RWPE2 (cell line): ENCODE measurements at regions not wholly inside any gene's neighbourhood (a gene's known extent, or its start where the extent isn't known, plus 50 kb on each side); places are given as distances from the start of the nearest gene placed in this dataset.
A peak's percentile ranks its signal among the peaks of the same experiment; 100 is the strongest.

Experiments
- ATAC-seq: fragments of 200-7000 bp; cut with Tn5 transposase; 3 replicates; pipeline ENCODE4 v1.9.1; 2021; ENCODE audit warnings: low read depth
- DNase-seq: peaks from one replicate; pipeline ENCODE4 v3.0.0-alpha.2; 2020; ENCODE audit warnings: low spot score
- H3K27ac ChIP-seq: fragments of 450-650 bp; 2 replicates; pipeline ENCODE4 v1.5.1; 2017; ENCODE audit warnings: mild to moderate bottlenecking; ENCODE audit not compliant: poor library complexity, severe bottlenecking
- H3K27me3 ChIP-seq: fragments of 250-450 bp; sonication (Bioruptor Pico); 2 replicates; pipeline ENCODE4 v1.5.1; 2021; ENCODE audit warnings: mild to moderate bottlenecking, moderate library complexity; ENCODE audit not compliant: insufficient read depth, poor library complexity, severe bottlenecking
- H3K36me3 ChIP-seq: fragments of 250-450 bp; sonication (Bioruptor Pico); 2 replicates; pipeline ENCODE4 v1.5.1; 2020; ENCODE audit warnings: low read depth, mild to moderate bottlenecking, moderate library complexity
- H3K4me1 ChIP-seq: fragments of 250-450 bp; sonication (Bioruptor Pico); 2 replicates; pipeline ENCODE4 v1.5.1; 2021; ENCODE audit warnings: mild to moderate bottlenecking, moderate library complexity; ENCODE audit not compliant: insufficient read depth, poor library complexity, severe bottlenecking
- H3K4me3 ChIP-seq: fragments of 250-450 bp; sonication (Bioruptor Pico); 2 replicates; pipeline ENCODE4 v1.5.1; 2021; ENCODE audit warnings: mild to moderate bottlenecking, moderate library complexity; ENCODE audit not compliant: severe bottlenecking
- H3K9me3 ChIP-seq: fragments of 250-450 bp; sonication (Bioruptor Pico); 2 replicates; pipeline ENCODE4 v1.5.1; 2021; ENCODE audit warnings: mild to moderate bottlenecking, moderate library complexity; ENCODE audit not compliant: severe bottlenecking
- CTCF ChIP-seq: fragments of 450-650 bp; IDR thresholded peaks from one replicate; pipeline ENCODE4 v1.5.1; 2017; ENCODE audit warnings: mild to moderate bottlenecking, moderate library complexity; ENCODE audit not compliant: poor library complexity, severe bottlenecking

DNA sequence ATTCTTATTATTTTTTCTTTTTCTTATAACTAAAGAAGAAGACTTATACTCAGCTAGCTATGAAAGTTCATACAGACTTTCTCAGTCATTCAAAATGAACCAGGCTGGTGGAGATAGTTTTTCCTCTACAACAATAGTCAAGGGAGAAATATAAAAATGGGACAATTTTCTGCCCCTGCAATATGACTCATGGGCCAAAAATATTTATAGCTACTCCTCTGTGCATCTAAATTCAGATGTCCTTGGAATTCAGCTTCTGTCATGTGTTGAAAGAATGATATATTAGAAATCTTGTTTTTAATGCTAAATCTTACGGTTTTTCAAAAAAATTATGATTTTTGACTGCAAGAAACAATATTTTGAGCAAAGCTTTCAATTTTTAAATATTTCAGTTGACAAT is 237.2 kb upstream of the SYT10 start:
- no peaks in the 10 kb centered on the region for H3K4me1 ChIP-seq
- H3K36me3 ChIP-seq: no peaks in the 10 kb centered on the region
- ATAC-seq (no peak), DNase-seq (no peak)
- no peak for TF ChIP-seq CTCF
- peaks cover 2% of the 10 kb centered on the region for H3K27me3 ChIP-seq
- no peak overlapping the region for H3K27ac ChIP-seq
- H3K9me3 ChIP-seq: no peaks in the 10 kb centered on the region
- no peak overlapping the region for H3K4me3 ChIP-seq

DNA sequence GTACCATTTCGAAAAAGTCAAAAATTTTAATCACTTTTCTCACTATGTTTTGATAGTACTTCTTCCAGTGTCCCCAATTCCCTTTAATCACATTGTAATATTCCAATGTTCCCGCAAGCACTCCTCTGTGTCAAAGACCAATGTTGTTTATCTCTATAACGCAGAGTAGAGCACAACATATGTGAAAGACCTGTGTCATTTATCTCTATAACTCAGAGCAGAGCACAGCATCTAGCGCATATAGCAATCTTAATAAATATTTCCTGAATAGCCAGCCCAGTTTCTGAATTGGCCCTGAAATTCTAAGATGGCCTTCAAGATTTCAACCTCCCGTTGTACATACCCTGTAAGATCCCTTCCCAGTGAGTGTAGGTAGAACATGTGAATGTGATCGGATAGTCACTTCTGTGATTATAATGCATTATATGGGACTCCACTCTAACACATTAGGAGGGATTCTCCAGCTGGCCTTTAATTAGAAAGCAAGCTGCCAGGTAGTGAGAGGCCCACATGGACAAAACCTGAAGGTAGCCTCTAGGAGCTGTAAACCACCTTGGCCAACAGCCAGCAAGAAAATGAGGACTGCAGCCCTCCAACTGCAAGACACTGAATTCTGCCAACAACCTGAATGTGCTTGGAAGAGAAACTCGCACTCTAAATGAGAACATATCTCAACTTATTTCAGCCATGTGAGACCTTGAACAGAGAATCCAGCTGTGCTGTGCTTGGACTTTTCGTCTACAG is 238.8 kb upstream of the SYT10 start:
- Histone ChIP-seq H3K9me3 (no peaks in the 10 kb centered on the region), H3K27me3 (peaks cover 2% of the 10 kb centered on the region), H3K4me1 (no peaks in the 10 kb centered on the region), H3K36me3 (no peaks in the 10 kb centered on the region), H3K4me3 (no peak overlapping the region), H3K27ac (no peak overlapping the region)
- DNase-seq (no peak), ATAC-seq (no peak)
- no peak for TF ChIP-seq CTCF

DNA sequence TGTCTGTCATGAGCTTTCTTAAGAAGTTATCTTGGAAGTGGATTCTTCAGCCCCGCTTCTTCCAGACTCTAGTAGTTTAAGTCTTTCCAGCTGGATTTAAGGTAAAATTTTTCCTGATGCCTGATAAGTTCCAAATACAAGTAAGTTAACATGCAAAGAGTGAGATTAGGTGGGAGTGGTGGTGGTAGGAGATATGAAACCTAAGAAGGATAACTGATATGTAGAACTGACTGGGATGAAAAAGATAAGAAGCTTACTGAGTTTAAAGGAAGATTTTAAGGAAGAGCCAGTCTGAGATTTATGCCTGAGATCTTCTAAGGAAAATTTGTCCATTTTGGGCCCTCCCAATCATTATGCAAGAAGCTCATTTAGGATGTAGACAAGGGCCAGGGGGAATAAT is 250.9 kb upstream of the SYT10 start:
- TF ChIP-seq CTCF: no peak
- ATAC-seq (no peak), DNase-seq (no peak)
- no peaks in the 10 kb centered on the region for H3K4me1 ChIP-seq
- H3K36me3 ChIP-seq: no peaks in the 10 kb centered on the region
- no peak overlapping the region for H3K4me3 ChIP-seq
- H3K9me3 ChIP-seq: no peaks in the 10 kb centered on the region
- no peaks in the 10 kb centered on the region for H3K27me3 ChIP-seq
- H3K27ac ChIP-seq: no peak overlapping the region

DNA sequence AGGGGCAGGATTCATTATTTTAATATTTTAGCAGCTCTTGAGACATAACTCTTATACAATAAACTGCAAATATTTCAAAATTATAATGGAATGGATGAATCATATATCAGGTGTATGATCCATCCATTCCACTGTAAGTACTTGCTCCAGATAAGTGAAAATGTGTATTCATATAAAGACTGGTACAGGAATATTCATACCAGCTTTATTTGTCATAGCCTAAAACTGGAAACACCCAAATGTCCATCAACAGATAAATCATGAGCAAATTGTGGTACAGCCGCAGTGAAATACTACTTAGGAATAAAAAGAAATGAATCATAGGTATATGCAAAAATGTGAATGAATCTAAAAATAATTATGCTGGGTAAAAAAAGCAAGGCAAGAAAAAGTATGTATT is 263.6 kb upstream of the SYT10 start:
- H3K4me1 ChIP-seq: no peaks in the 10 kb centered on the region
- H3K27ac ChIP-seq: no peak overlapping the region
- TF ChIP-seq CTCF: no peak
- peak; percentile 40; the same call in 1 of the 3 replicates for ATAC-seq
- DNase-seq: no peak
- no peak overlapping the region for H3K4me3 ChIP-seq
- no peaks in the 10 kb centered on the region for H3K9me3 ChIP-seq
- no peaks in the 10 kb centered on the region for H3K27me3 ChIP-seq
- H3K36me3 ChIP-seq: no peaks in the 10 kb centered on the region

DNA sequence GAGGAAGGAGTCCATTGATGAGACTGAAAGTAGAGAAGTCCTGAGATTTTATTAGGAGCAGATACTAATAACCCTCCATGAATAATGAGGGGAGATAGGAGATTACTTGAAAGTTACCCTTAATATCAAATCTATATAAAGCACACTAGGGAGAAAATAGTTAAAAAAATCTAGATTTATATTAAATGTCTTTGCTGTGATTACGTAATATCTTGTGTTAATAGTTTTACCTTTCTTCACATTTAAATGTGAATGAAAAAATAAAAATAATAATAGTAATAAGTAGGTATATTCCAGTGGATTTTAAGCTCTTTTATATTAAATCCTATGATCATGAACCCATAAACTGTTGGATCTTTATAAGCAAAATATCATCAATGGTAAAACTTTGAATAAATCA is 267.3 kb upstream of the SYT10 start:
- DNase-seq: no peak
- no peaks in the 10 kb centered on the region for H3K9me3 ChIP-seq
- H3K27me3 ChIP-seq: peaks cover 6% of the 10 kb centered on the region
- no peak for TF ChIP-seq CTCF
- no peak overlapping the region for H3K4me3 ChIP-seq
- no peak overlapping the region for H3K27ac ChIP-seq
- no peak for ATAC-seq
- no peaks in the 10 kb centered on the region for H3K4me1 ChIP-seq
- no peaks in the 10 kb centered on the region for H3K36me3 ChIP-seq
